AG04450 (cell line): ENCODE measurements at regions not wholly inside any gene's neighbourhood (a gene's known extent, or its start where the extent isn't known, plus 50 kb on each side); places are given as distances from the start of the nearest gene placed in this dataset.

Experiments
- CTCF ChIA-PET: fragments of 300-600, 350-600 bp; formaldehyde crosslinking; extraction: SDS; loops from one replicate; lab custom pipeline; 2022; ENCODE audit warnings: antibody characterized with exemption, inconsistent platforms; lab: Charles Lee
- POLR2A ChIA-PET: fragments of 350-600 bp; formaldehyde crosslinking; extraction: SDS; loops from one replicate; lab custom pipeline; 2021; ENCODE audit warnings: antibody characterized with exemption, inconsistent platforms; lab: Yijun Ruan, JAX
- DNase-seq: peaks from one replicate; pipeline ENCODE4 v3.0.0-alpha.2; 2011; ENCODE audit warnings: low read depth, low spot score
- H3K27ac ChIP-seq: one replicate; pipeline ENCODE4 v1.5.1; 2012; ENCODE audit warnings: low read depth, low read length, control low read depth
- H3K27me3 ChIP-seq: one replicate; pipeline ENCODE4 v1.6.0; 2012; ENCODE audit warnings: low read length; ENCODE audit not compliant: control insufficient read depth, insufficient read depth
- H3K4me3 ChIP-seq: 2 replicates; pipeline ENCODE4 v1.5.1; 2011; ENCODE audit warnings: mild to moderate bottlenecking, low read depth, low read length, control low read depth
- H3K9me3 ChIP-seq: 2 replicates; pipeline ENCODE4 v1.5.1; 2012; ENCODE audit warnings: low read length; ENCODE audit not compliant: control insufficient read depth, insufficient read depth
- CTCF ChIP-seq: IDR thresholded peaks from 2 replicates; pipeline ENCODE4 v1.5.1; 2011; ENCODE audit warnings: low read depth, low read length, control low read depth, inconsistent platforms

GRCh38 chr12:88308825-88309224 is 166.7 kb downstream of the TMTC3 start:
- no peak for TF ChIP-seq CTCF
- no peaks in the 10 kb centered on the region for H3K27me3 ChIP-seq
- ChIA-PET POLR2A (interaction anchor here (0.5 to 1.8 kb wide), 2 partner anchors 9 to 188 kb away, joined by 5 to 6 read pairs; no protein-coding TSS in a partner anchor), CTCF (no interaction called here)
- DNase-seq: peak; percentile 61
- no peaks in the 10 kb centered on the region for H3K9me3 ChIP-seq
- H3K4me3 ChIP-seq: no peak overlapping the region
- H3K27ac ChIP-seq: no peak overlapping the region

GRCh38 chr12:88309546-88309945 is 167.4 kb downstream of the TMTC3 start:
- DNase-seq: no peak
- no peak for TF ChIP-seq CTCF
- Histone ChIP-seq H3K9me3 (no peaks in the 10 kb centered on the region), H3K27me3 (no peaks in the 10 kb centered on the region), H3K27ac (no peak overlapping the region), H3K4me3 (no peak overlapping the region)
- ChIA-PET POLR2A (interaction anchor here (1.8 kb wide), 1 partner anchor 10 kb away, joined by 5 read pairs; no protein-coding TSS in a partner anchor), CTCF (no interaction called here)

- POLR2A ChIA-PET: interaction anchor here (1.8 kb wide), 1 partner anchor 10 kb away, joined by 5 read pairs; no protein-coding TSS in a partner anchor
- no peak for TF ChIP-seq CTCF
- DNase-seq: no peak
Measured at GRCh38 chr12:88310069-88310468, 168.0 kb downstream of the TMTC3 start.

GRCh38 chr12:88310666-88311065 is 168.6 kb downstream of the TMTC3 start:
- no peak for TF ChIP-seq CTCF
- Histone ChIP-seq H3K4me3 (no peak overlapping the region), H3K27ac (no peak overlapping the region), H3K9me3 (no peaks in the 10 kb centered on the region), H3K27me3 (no peaks in the 10 kb centered on the region)
- DNase-seq: no peak
- ChIA-PET CTCF (no interaction called here), POLR2A (no interaction called here)

More at GRCh38 chr12:88310069-88310468, 168.0 kb downstream of the TMTC3 start:
- H3K27ac ChIP-seq: no peak overlapping the region
- no peaks in the 10 kb centered on the region for H3K27me3 ChIP-seq
- H3K4me3 ChIP-seq: no peak overlapping the region
- CTCF ChIA-PET: no interaction called here
- no peaks in the 10 kb centered on the region for H3K9me3 ChIP-seq

GRCh38 chr12:88313554-88313953 is 171.4 kb downstream of the TMTC3 start:
- TF ChIP-seq CTCF: no peak
- POLR2A ChIA-PET: no interaction called here
- CTCF ChIA-PET: no interaction called here

More at GRCh38 chr12:88313554-88313953, 171.4 kb downstream of the TMTC3 start:
- Histone ChIP-seq H3K9me3 (no peaks in the 10 kb centered on the region), H3K27me3 (no peaks in the 10 kb centered on the region), H3K4me3 (no peak overlapping the region), H3K27ac (no peak overlapping the region)
- no peak for DNase-seq
